H9 (cell line): ENCODE measurements at regions not wholly inside any gene's neighbourhood (a gene's known extent, or its start where the extent isn't known, plus 50 kb on each side); places are given as distances from the start of the nearest gene placed in this dataset.

Experiments
- DNase-seq: peaks from one replicate; pipeline ENCODE4 v3.0.0-alpha.2; 2017
- H2AFZ ChIP-seq: one replicate; pipeline ENCODE4 v1.6.1; 2013; ENCODE audit warnings: mild to moderate bottlenecking, low read length, control low read depth, moderate library complexity
- H2AK5ac ChIP-seq: 2 replicates; pipeline ENCODE4 v1.6.1; 2013; ENCODE audit warnings: low read length, control low read depth, mixed read lengths; ENCODE audit not compliant: insufficient read length
- H2BK120ac ChIP-seq: one replicate; pipeline ENCODE4 v1.6.1; 2013; ENCODE audit warnings: low read depth, mild to moderate bottlenecking, low read length, control low read depth, inconsistent platforms; ENCODE audit not compliant: poor library complexity, severe bottlenecking
- H2BK12ac ChIP-seq: 2 replicates; pipeline ENCODE4 v1.6.1; 2013; ENCODE audit warnings: low read length, control low read depth, mixed read lengths, low read depth; ENCODE audit not compliant: insufficient read length
- H2BK15ac ChIP-seq: 2 replicates; pipeline ENCODE4 v1.6.1; 2013; ENCODE audit warnings: low read depth, low read length, control low read depth
- H2BK20ac ChIP-seq: one replicate; pipeline ENCODE4 v1.6.1; 2013; ENCODE audit warnings: low read depth, mild to moderate bottlenecking, low read length, control low read depth, inconsistent platforms; ENCODE audit not compliant: poor library complexity, severe bottlenecking
- H2BK5ac ChIP-seq: 2 replicates; pipeline ENCODE4 v1.6.1; 2013; ENCODE audit warnings: low read length, control low read depth, mixed read lengths; ENCODE audit not compliant: insufficient read length
- H3K14ac ChIP-seq: 2 replicates; pipeline ENCODE4 v1.6.1; 2013; ENCODE audit warnings: low read length, control low read depth; ENCODE audit not compliant: insufficient read depth
- H3K18ac ChIP-seq: 2 replicates; pipeline ENCODE4 v1.6.1; 2013; ENCODE audit warnings: low read depth, mild to moderate bottlenecking, mixed read lengths, low read length, control low read depth; ENCODE audit not compliant: insufficient read length
- H3K23ac ChIP-seq: 2 replicates; pipeline ENCODE4 v1.6.1; 2013; ENCODE audit warnings: low read length, control low read depth, mixed read lengths, low read depth; ENCODE audit not compliant: insufficient read length
- H3K23me2 ChIP-seq: 2 replicates; pipeline ENCODE4 v1.6.1; 2013; ENCODE audit warnings: low read depth, mild to moderate bottlenecking, mixed read lengths, low read length, control low read depth; ENCODE audit not compliant: insufficient read length, poor library complexity, severe bottlenecking
- H3K27ac ChIP-seq: 2 replicates; pipeline ENCODE4 v1.5.1; 2013; ENCODE audit warnings: low read length, control low read depth, mixed read lengths, low read depth; ENCODE audit not compliant: insufficient read length
- H3K27me3 ChIP-seq: 2 replicates; pipeline ENCODE4 v1.6.1; 2013; ENCODE audit warnings: low read length, control low read depth, inconsistent platforms; ENCODE audit not compliant: insufficient read depth
- H3K4ac ChIP-seq: 2 replicates; pipeline ENCODE4 v1.6.1; 2013; ENCODE audit warnings: low read depth, mild to moderate bottlenecking, control low read depth, inconsistent platforms, low read length, moderate library complexity
- H3K4me1 ChIP-seq: 2 replicates; pipeline ENCODE4 v1.6.1; 2013; ENCODE audit warnings: low read length, control low read depth, inconsistent platforms; ENCODE audit not compliant: insufficient read depth
- H3K4me2 ChIP-seq: 2 replicates; pipeline ENCODE4 v1.6.1; 2013; ENCODE audit warnings: low read length, control low read depth, mixed read lengths; ENCODE audit not compliant: insufficient read length, insufficient read depth
- H3K56ac ChIP-seq: 2 replicates; pipeline ENCODE4 v1.6.1; 2013; ENCODE audit warnings: low read depth, mild to moderate bottlenecking, mixed read lengths, low read length, control low read depth; ENCODE audit not compliant: insufficient read length
- H3K79me1 ChIP-seq: 2 replicates; pipeline ENCODE4 v1.6.1; 2013; ENCODE audit warnings: low read depth, mild to moderate bottlenecking, moderate library complexity, low read length, control low read depth, inconsistent platforms; ENCODE audit not compliant: insufficient read depth, poor library complexity, severe bottlenecking
- H3K79me2 ChIP-seq: 2 replicates; pipeline ENCODE4 v1.6.1; 2013; ENCODE audit warnings: low read length, control low read depth, inconsistent platforms; ENCODE audit not compliant: insufficient read depth
- H3K9ac ChIP-seq: 2 replicates; pipeline ENCODE4 v1.6.1; 2013; ENCODE audit warnings: low read length, control low read depth, mixed read lengths; ENCODE audit not compliant: insufficient read length; ENCODE audit errors: extremely low read depth
- H3K9me3 ChIP-seq: one replicate; pipeline ENCODE4 v1.6.1; 2013; ENCODE audit warnings: low read depth, low read length, inconsistent platforms; ENCODE audit not compliant: control insufficient read depth
- H3T11ph ChIP-seq: one replicate; pipeline ENCODE4 v1.6.1; 2013; ENCODE audit warnings: mild to moderate bottlenecking, low read length, control low read depth, inconsistent platforms
- H4K20me1 ChIP-seq: one replicate; pipeline ENCODE4 v1.6.1; 2013; ENCODE audit not compliant: control insufficient read depth, insufficient read length, insufficient read depth
- H4K5ac ChIP-seq: 2 replicates; pipeline ENCODE4 v1.6.1; 2013; ENCODE audit warnings: low read depth, mild to moderate bottlenecking, mixed read lengths, low read length, control low read depth; ENCODE audit not compliant: insufficient read length
- H4K8ac ChIP-seq: replicated peaks from 2 replicates; pipeline ENCODE4 v1.6.1; 2013; ENCODE audit warnings: low read length, control low read depth, mixed read lengths, low read depth; ENCODE audit not compliant: insufficient read length
- H4K91ac ChIP-seq: 2 replicates; pipeline ENCODE4 v1.6.1; 2013; ENCODE audit warnings: low read depth, mild to moderate bottlenecking, moderate library complexity, mixed read lengths, low read length, control low read depth; ENCODE audit not compliant: insufficient read length
- H3K27ac Mint-ChIP-seq, 3 experiments: 2 replicates in 2 of 3; 3 replicates in 1 of 3; pipeline ENCODE4 v1.8.0; 2020 to 2021; ENCODE audit warnings: mixed read lengths in 3 of 3, mild to moderate bottlenecking in 1 of 3, moderate library complexity in 1 of 3
- H3K27me3 Mint-ChIP-seq: 2 replicates; pipeline ENCODE4 v1.8.0; 2021; ENCODE audit warnings: low read depth, mild to moderate bottlenecking, moderate library complexity, mixed read lengths
- H3K36me3 Mint-ChIP-seq, 3 experiments: 2 replicates in 2 of 3; 3 replicates in 1 of 3; pipeline ENCODE4 v1.8.0; 2020 to 2021; ENCODE audit warnings: low read depth in 3 of 3, mixed read lengths in 3 of 3; ENCODE audit not compliant: insufficient read depth in 1 of 3
- H3K4me1 Mint-ChIP-seq, 2 experiments: 2 replicates each; pipeline ENCODE4 v1.8.0; 2020; ENCODE audit warnings: mixed read lengths in 2 of 2
- H3K4me3 Mint-ChIP-seq, 2 experiments: 2 replicates in 1 of 2; 3 replicates in 1 of 2; pipeline ENCODE4 v1.8.0; 2020 to 2021; ENCODE audit warnings: mild to moderate bottlenecking in 2 of 2, mixed read lengths in 2 of 2, moderate library complexity in 1 of 2
- H3K9me3 Mint-ChIP-seq, 2 experiments: 2 replicates in 1 of 2; 3 replicates in 1 of 2; pipeline ENCODE4 v1.8.0; 2020; ENCODE audit warnings: mild to moderate bottlenecking in 2 of 2, mixed read lengths in 2 of 2, moderate library complexity in 1 of 2
- WGBS: extraction: QIAGEN DNeasy Blood & Tissue Kit; methylation state at CpG from one replicate; pipeline ENCODE4 v1.1.7; 2013; ENCODE audit warnings: missing lambda C conversion rate, low lambda C conversion rate, mixed read lengths; ENCODE audit not compliant: insufficient read length; ENCODE audit errors: extremely low coverage; 5-methylcytosine and 5-hydroxymethylcytosine counted together
- TF ChIP-seq, protein P1 (sequence below): fragments of 200-600 bp; sonication (generic); conservative IDR thresholded peaks from 3 replicates; pipeline ENCODE4 v1.8.0; 2021; ENCODE audit warnings: antibody characterized with exemption, mild to moderate bottlenecking

DNA sequence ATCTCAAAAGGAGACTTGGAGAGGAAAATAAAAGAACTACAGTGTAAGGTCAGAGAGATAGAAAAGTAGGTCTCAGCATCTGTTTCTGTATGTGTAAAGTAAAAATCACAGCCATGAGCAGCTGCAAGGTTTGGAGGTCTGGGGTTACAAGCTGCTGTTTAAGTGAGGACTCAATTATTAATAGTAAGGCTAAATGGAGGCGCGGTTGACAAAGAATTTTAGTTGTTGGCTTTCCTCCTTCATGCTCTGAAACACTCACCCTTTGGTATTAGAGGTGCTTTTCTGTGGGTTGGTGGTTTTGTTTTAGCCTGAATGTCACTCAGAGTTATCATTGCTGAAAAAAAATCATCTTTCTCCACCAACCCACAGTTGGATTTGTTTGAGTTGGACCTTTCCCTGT is 59.8 kb upstream of the HAO2 start:
- no CpG with 5 or more reads among the region's 2 CpGs for WGBS
- Histone ChIP-seq H2BK20ac (no peak overlapping the region), H3K4me2 (no peak overlapping the region), H3K4ac (no peak overlapping the region), H3K18ac (no peak overlapping the region), H3K79me1 (no peaks in the 10 kb centered on the region), H3K23me2 (no peaks in the 10 kb centered on the region), H3K14ac (no peak overlapping the region), H3K27ac (no peak overlapping the region), H4K5ac (no peak overlapping the region), H3K9ac (no peak overlapping the region), H3K4me1 (no peaks in the 10 kb centered on the region), H4K8ac (no peak overlapping the region), H3K56ac (no peak overlapping the region), H3K9me3 (no peaks in the 10 kb centered on the region), H4K91ac (no peak overlapping the region), H3K79me2 (no peaks in the 10 kb centered on the region), H2AFZ (no peak overlapping the region), H2AK5ac (no peak overlapping the region), H2BK12ac (no peak overlapping the region), H3T11ph (no peak overlapping the region), H2BK5ac (no peak overlapping the region), H2BK120ac (no peak overlapping the region), H2BK15ac (no peak overlapping the region), H4K20me1 (no peaks in the 10 kb centered on the region), H3K23ac (no peak overlapping the region), H3K27me3 (no peaks in the 10 kb centered on the region)
- no peaks in the 10 kb centered on the region for H3K9me3 Mint-ChIP-seq
- no peak for DNase-seq
- no peak overlapping the region for H3K27ac Mint-ChIP-seq
- H3K36me3 Mint-ChIP-seq, result no peaks in the 10 kb centered on the region
- TF ChIP-seq, protein P1, sequence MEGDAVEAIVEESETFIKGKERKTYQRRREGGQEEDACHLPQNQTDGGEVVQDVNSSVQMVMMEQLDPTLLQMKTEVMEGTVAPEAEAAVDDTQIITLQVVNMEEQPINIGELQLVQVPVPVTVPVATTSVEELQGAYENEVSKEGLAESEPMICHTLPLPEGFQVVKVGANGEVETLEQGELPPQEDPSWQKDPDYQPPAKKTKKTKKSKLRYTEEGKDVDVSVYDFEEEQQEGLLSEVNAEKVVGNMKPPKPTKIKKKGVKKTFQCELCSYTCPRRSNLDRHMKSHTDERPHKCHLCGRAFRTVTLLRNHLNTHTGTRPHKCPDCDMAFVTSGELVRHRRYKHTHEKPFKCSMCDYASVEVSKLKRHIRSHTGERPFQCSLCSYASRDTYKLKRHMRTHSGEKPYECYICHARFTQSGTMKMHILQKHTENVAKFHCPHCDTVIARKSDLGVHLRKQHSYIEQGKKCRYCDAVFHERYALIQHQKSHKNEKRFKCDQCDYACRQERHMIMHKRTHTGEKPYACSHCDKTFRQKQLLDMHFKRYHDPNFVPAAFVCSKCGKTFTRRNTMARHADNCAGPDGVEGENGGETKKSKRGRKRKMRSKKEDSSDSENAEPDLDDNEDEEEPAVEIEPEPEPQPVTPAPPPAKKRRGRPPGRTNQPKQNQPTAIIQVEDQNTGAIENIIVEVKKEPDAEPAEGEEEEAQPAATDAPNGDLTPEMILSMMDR, result no peak
- no peak overlapping the region for H3K4me3 Mint-ChIP-seq
- peaks cover 0 to 7% of the 10 kb centered on the region in 2 experiments; a peak in 1 of 4 replicates for H3K4me1 Mint-ChIP-seq
- H3K27me3 Mint-ChIP-seq, result no peaks in the 10 kb centered on the region; the same call in 1 of the 2 replicates
